Peyer's patch (tissue), 4 donors: ENCODE measurements at regions not wholly inside any gene's neighbourhood (a gene's known extent, or its start where the extent isn't known, plus 50 kb on each side); places are given as distances from the start of the nearest gene placed in this dataset.

Source experiments
- CTCF ChIP-seq, 6 experiments: fragments of 450-650 bp in 4 of 6; fragments of 200-600 bp in 2 of 6; sonication (generic) in 1 of 6; IDR thresholded peaks; one replicate each; pipeline ENCODE4 v1.5.1; 2017 to 2019; ENCODE audit warnings: antibody characterized with exemption in 6 of 6, mild to moderate bottlenecking in 3 of 6, moderate library complexity in 1 of 6
- POLR2A ChIP-seq, 2 donors: fragments of 450-650 bp; IDR thresholded peaks; one replicate each; pipeline ENCODE4 v1.5.1; 2017; ENCODE audit warnings: antibody characterized with exemption in 2 of 2, mild to moderate bottlenecking in 2 of 2, moderate library complexity in 2 of 2

DNA sequence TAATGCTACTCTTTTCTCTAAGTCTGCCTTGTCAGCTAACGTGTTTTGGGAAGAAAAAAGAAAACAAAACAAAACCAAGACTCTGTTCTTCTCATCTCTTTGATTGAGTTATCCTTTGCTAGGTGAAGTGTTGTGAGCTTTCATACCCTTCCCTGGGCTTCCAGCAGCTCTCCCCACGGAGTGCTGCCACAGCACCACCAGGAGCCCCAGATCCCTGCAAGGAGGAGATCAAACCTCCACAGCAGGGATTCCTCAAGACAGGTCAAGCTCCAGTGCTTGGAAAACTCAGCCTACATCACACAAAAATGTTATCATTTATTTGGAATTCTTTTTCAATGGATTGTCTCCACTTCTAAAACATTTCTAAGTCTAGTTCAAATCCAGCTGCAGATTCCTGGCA is 1981.9 kb upstream of the TENM3 start:
- no peak for TF ChIP-seq CTCF (IDR thresholded peaks at IDR 0.05)
- TF ChIP-seq POLR2A (IDR thresholded peaks at IDR 0.05): no peak
